ENCODE measurements at regions not wholly inside any gene's neighbourhood (a gene's known extent, or its start where the extent isn't known, plus 50 kb on each side); places are given as distances from the start of the nearest gene placed in this dataset.
A peak's percentile ranks its signal among the peaks of the same experiment; 100 is the strongest.
"Not testable (repeated sequence)": the region's sequence is repeated elsewhere in the genome, so short reads cannot be mapped to it uniquely, and the experiment has no call there.

GRCh38 chr6:897528-898207 lies 204.7 kb upstream of the EXOC2 start:
- no peak for DNase-seq (ENCODE audit: low spot score)

GRCh38 chr6:894274-894673 lies 201.3 kb upstream of the EXOC2 start:
- no peak for DNase-seq (ENCODE audit: low spot score)

DNA sequence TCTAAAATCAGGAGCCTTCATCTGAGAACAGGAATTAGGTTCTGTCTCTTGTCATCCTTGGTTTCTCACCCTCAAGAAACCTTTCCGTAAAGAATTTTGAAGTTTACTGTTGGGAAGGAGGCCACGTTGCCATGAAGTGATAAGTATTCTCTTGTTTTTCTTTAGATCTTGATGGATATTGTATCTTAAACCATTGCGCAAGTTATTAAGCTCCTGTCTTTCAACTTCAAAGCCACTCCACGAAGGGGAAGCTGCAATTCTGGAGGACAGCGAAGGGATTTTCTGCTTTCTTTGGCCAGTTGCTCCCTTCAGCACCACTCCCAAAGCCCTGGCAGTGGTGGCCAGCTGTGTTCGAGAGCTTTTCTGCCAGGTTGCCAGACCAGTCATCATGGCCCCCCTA lies 198.1 kb upstream of the EXOC2 start:
- DNase-seq (ENCODE audit: low spot score) = no peak

GRCh38 chr6:890201-890600 lies 197.3 kb upstream of the EXOC2 start:
- no peak for DNase-seq (ENCODE audit: low spot score)

DNA sequence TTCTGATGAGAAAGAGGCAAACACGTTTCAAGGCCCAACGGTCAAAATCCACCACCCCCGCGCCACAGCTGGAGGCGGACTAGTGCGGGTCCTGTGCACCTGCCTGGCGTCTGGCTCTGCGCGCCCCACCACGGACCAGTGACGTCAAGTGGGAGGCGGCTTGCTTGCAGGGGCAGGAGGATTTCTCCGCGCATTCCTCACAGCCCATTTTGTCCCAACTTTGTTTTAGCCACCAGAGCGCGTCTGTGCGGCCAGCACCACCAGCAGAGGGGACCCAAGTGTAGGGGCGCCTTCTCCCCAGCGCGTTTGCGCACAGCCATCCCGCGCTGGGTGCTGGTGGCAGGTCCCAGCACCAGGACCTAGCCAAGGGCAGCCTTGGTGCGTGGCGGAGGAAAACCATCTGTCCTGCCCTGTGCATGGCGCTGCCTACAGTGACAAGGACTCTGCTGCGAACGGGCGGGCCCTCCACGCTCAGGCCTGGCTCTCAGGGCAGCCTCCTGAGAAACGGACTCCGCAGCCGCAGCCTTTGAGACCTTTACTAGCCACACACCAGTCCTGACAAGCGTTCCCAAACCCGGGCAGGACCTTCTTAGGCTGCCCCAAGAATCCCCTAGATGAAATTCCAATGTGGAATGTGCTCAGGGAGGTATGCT lies 194.8 kb upstream of the EXOC2 start:
- DNase-seq (ENCODE audit: low spot score) = no peak

- DNase-seq (ENCODE audit: low spot score) = not testable (repeated sequence)
Measured at GRCh38 chr6:886116-886515, 193.2 kb upstream of the EXOC2 start.

DNA sequence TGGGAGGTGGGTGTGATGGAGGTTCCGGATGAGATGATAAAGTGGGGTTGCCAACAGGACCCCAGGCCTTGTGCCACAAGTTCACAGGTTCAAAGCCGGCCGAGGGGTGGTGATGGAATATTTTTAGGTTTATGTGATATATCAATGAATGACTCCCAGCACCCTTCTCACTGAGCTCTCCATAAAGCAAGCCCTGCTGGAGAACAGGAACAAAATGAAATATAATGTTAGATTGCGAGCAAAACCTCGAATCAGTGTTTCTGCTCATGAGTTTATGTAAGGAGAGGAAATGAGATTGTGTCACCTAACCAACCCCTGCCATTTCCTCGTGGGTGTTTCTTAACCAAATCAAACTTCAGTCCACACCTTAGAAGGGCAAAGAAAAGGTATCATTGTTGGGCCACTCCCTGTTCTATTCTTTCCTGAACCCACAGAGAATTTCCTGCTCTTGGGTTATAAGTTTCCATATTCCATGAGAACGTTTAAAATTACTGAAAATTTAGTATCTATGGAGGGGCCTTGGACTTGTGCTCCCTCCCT lies 192.2 kb upstream of the EXOC2 start:
- no peak for DNase-seq (ENCODE audit: low spot score)

DNA sequence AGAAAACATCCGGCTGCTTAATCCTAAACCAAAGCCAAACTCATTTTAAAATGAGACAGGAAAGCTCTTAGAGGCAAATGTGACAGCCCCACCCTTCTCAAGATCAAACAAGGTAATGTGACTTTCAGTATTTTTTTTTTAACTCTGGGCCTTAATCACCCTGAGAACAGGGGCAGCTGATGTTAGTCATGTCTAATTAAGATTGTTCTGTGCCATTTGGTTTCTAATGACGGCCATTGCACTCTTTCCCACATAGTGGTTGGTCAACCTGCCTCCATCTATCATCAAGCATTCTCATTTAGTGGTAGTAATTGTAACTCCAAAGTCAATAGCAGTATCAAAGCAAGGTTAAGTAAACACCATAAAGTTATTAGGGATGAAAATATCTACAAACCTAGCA lies 191.6 kb upstream of the EXOC2 start:
- no peak for DNase-seq (ENCODE audit: low spot score)

GRCh38 chr6:882084-882598 lies 189.2 kb upstream of the EXOC2 start:
- DNase-seq (ENCODE audit: low spot score) = no peak

DNA sequence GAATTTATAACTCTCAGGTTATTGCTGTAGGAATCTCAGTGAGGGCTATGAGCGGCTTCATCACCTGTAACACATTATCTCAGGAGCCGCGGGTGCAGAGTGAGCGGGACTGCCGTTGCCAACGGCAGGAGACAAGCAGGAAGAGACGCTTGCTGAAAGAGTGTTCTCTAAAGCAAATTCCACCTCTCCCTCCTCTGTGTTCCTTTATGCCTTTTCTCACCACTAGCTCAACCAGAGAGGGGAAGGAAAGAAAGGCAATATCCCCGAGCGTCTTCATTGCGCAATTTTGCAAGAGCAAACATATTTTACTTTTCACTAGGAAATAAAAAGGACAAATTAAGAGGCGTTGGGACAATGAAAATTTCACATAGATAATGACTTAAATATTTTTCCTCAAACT lies 185.2 kb upstream of the EXOC2 start:
- DNase-seq (ENCODE audit: low spot score) = no peak

DNA sequence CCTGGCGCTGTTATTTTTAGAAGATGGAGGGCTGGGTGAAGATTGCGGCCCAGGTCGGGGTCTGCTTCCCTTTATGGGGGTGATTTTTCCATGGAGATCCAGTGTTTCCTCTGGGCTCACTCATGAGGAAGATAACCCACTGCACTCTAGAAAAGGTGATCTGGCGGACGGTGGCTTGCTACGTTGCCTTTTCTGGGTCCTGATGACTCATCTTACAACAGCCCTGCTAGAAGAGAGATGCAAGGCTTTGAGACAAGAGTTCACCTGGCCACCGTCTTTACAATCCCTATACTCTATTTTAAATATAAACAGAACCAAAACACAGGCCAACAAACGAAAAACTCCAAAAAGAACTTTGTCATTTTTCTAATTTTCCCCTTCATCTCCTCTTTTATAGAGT lies 182.1 kb upstream of the EXOC2 start:
- DNase-seq (ENCODE audit: low spot score) = no peak

GRCh38 chr6:872570-873125 lies 179.7 kb upstream of the EXOC2 start:
- no peak for DNase-seq (ENCODE audit: low spot score)

DNA sequence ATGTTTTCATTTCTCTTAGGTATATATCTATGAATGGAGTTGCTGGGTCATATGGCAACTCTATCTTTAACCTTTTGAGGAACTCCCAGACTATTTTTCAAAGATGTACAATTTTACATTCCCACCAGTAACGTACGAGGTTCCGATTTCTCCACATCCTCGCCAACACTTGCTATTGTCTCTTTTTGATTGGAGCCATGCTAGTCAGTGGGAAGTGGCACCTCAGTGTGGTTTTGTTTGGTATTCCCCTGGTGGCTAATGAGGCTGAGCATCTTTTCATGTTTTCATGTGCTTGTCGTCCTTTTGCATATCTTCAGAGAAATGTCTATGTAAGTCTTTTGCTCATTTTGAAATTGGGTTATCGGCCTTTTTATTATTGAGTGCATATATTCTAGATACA lies 178.6 kb upstream of the EXOC2 start:
- DNase-seq (ENCODE audit: low spot score) = no peak

GRCh38 chr6:870096-870495 lies 177.2 kb upstream of the EXOC2 start:
- DNase-seq (ENCODE audit: low spot score) = no peak

DNA sequence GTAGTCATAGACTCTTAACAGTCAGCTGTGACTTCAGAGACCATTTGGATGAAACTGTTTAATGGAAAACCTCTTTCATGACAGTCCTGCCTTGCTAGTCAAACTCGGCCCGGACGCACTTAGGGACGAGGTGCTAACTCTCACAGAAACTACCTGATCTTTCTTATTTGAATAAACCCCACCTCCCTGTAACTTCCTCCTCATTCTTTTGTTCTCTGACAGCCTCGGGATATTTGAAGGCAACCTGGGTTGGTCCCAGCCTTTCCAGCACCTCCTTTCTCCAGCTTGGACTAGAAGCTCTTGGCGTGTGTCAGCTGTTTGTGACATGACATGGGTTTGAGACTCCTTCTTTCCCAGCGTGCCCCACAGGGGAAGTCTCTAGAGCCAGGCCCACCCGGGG lies 175.3 kb upstream of the EXOC2 start:
- DNase-seq (ENCODE audit: low spot score) = no peak

- DNase-seq (ENCODE audit: low spot score) = no peak
Measured at GRCh38 chr6:867378-867777, 174.4 kb upstream of the EXOC2 start.

DNA sequence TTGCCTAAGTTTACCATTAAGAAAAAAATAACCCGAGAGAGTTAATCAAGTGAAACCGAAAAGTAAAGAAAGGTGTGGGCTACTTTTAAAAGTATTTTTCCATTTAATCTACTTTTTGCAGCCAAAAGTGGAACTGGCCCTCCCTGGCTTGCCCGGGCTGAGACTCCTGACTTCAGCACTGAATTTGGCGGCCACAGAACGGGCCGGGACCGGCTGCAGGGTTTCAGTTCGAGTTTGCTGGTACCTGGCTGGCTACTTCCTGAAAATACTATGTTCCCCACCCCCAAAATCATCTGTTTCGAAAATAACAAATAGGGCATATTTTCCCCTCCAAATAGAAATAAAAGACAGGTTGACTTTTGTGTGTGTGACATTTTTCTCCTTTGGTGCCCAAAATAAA lies 173.4 kb upstream of the EXOC2 start:
- no peak for DNase-seq (ENCODE audit: low spot score)

- no peak for DNase-seq (ENCODE audit: low spot score)
Measured at GRCh38 chr6:865846-866245, 172.9 kb upstream of the EXOC2 start.

GRCh38 chr6:863831-864230 lies 170.9 kb upstream of the EXOC2 start:
- DNase-seq (ENCODE audit: low spot score) = no peak

GRCh38 chr6:863127-863526 lies 170.2 kb upstream of the EXOC2 start:
- not testable (repeated sequence) for DNase-seq (ENCODE audit: low spot score)

DNA sequence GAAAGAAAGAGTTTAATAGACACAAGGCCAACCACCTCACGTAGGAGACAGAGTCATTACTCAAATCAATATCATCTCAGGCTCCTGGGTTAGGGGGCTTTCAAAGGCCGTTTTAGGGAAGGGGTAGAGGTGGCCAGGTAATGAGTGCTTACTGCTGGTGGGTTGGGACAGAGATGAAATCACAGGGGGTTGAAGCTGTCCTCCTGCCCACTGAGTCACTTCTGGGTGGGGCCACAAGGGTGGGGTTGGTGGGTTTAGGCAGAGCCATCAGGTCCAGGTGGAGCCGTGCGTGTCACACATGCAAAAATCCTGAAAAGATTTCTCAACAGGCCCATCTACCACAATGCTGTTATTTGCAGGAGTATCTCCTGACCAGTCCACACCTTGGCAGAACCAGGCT lies 167.0 kb upstream of the EXOC2 start:
- DNase-seq (ENCODE audit: low spot score) = no peak

DNA sequence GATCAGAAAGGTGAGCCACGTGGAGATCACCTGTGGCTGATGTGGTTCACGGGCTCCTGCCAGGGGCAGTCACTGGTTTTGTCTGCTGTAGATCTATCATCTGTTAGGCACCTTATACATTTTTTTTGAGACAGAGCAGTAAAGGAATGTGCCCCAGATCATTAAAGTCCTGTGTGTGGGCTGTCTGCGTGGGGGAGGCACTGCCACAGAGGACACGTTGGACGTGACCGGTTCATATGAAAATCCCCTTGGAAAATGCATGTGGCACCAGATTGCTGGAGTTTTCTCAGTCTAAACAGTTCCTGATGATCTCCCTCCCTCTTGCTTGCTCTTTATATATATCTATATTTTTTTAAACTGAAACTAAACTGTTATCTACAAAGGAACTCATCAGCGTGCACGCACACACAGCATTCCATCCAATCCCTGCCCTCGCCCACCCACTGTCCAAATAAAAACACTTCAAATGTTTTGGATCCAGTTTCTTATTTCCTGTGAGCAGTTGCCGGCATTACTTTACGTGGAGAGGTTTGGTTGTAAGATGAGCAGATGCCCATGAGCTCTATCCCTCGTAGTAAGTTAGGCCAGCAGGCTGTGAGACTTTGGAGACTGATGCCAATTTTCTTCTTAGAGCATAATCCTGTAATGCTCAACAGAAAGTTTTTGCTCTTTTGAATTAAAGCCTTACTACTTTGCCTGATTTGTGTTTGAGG lies 161.6 kb upstream of the EXOC2 start:
- DNase-seq (ENCODE audit: low spot score) = peak; percentile 64

- DNase-seq (ENCODE audit: low spot score) = not testable (repeated sequence)
Measured at GRCh38 chr6:852216-852615, 159.3 kb upstream of the EXOC2 start.

All from AG08396 (cell line).